Subcutaneous abdominal adipose tissue (tissue), 5 donors: ENCODE measurements at regions not wholly inside any gene's neighbourhood (a gene's known extent, or its start where the extent isn't known, plus 50 kb on each side); places are given as distances from the start of the nearest gene placed in this dataset.
"Not testable (repeated sequence)": the region's sequence is repeated elsewhere in the genome, so short reads cannot be mapped to it uniquely, and the experiment has no call there.

Experiments
- H3K27ac ChIP-seq: one replicate; pipeline ENCODE4 v1.7.0; 2013; ENCODE audit warnings: low read depth, mild to moderate bottlenecking, inconsistent platforms, low read length, moderate library complexity
- H3K27me3 ChIP-seq, 5 donors: one replicate each; pipeline ENCODE4 v1.7.0; 2013; ENCODE audit warnings: low read length in 5 of 5, inconsistent platforms in 1 of 5; ENCODE audit not compliant: control insufficient read depth in 5 of 5, insufficient read depth in 4 of 5
- H3K36me3 ChIP-seq, 5 donors: one replicate each; pipeline ENCODE4 v1.7.0; 2013; ENCODE audit warnings: low read length in 5 of 5; ENCODE audit not compliant: control insufficient read depth in 5 of 5, insufficient read depth in 5 of 5
- H3K4me1 ChIP-seq, 5 donors: one replicate each; pipeline ENCODE4 v1.7.0; 2013; ENCODE audit warnings: low read length in 5 of 5, mild to moderate bottlenecking in 3 of 5, moderate library complexity in 1 of 5; ENCODE audit not compliant: control insufficient read depth in 5 of 5, insufficient read depth in 5 of 5
- H3K4me3 ChIP-seq, 5 donors: one replicate each; pipeline ENCODE4 v1.7.0; 2013; ENCODE audit warnings: low read length in 5 of 5, low read depth in 1 of 5
- H3K9ac ChIP-seq, 5 donors: one replicate each; pipeline ENCODE4 v1.7.0; 2013; ENCODE audit warnings: low read length in 5 of 5, mild to moderate bottlenecking in 4 of 5, moderate library complexity in 3 of 5
- H3K9me3 ChIP-seq, 5 donors: one replicate each; pipeline ENCODE4 v1.7.0; 2013; ENCODE audit warnings: low read length in 5 of 5; ENCODE audit not compliant: control insufficient read depth in 5 of 5
- donor health status: healthy.
- donor health status: healthy.
- donor health status: healthy.
- donor health status: healthy.
- donor health status: healthy.

- H3K27ac ChIP-seq, result no peak overlapping the region
- H3K9me3 ChIP-seq, result no peaks in the 10 kb centered on the region
- H3K36me3 ChIP-seq, result no peaks in the 10 kb centered on the region
- peaks cover 0 to 3% (median 0%) of the 10 kb centered on the region in 5 donors for H3K27me3 ChIP-seq
- no peak overlapping the region for H3K9ac ChIP-seq
- no peak overlapping the region for H3K4me3 ChIP-seq
- no peaks in the 10 kb centered on the region for H3K4me1 ChIP-seq
Observed at GRCh38 chr3:127443581-127444375, 146.8 kb downstream of the TPRA1 start.

- Histone ChIP-seq H3K36me3 (no peaks in the 10 kb centered on the region), H3K4me1 (no peaks in the 10 kb centered on the region), H3K9me3 (no peaks in the 10 kb centered on the region), H3K4me3 (no peak overlapping the region), H3K9ac (no peak overlapping the region), H3K27me3 (peaks cover 0 to 2% (median 0%) of the 10 kb centered on the region in 5 donors), H3K27ac (no peak overlapping the region)
Observed at GRCh38 chr3:127442506-127442905, 148.0 kb downstream of the TPRA1 start.

GRCh38 chr3:127441764-127442163 lies 148.8 kb downstream of the TPRA1 start:
- Histone ChIP-seq H3K9ac (no peak overlapping the region), H3K4me3 (no peak overlapping the region)

GRCh38 chr3:127440384-127440783 lies 150.1 kb downstream of the TPRA1 start:
- Histone ChIP-seq H3K9me3 (no peaks in the 10 kb centered on the region), H3K27ac (no peak overlapping the region), H3K4me1 (no peaks in the 10 kb centered on the region), H3K27me3 (peaks cover 0 to 2% (median 0%) of the 10 kb centered on the region in 5 donors), H3K4me3 (no peak overlapping the region), H3K36me3 (no peaks in the 10 kb centered on the region), H3K9ac (no peak overlapping the region)

More at GRCh38 chr3:127441764-127442163, 148.8 kb downstream of the TPRA1 start:
- Histone ChIP-seq H3K4me1 (no peaks in the 10 kb centered on the region), H3K27ac (no peak overlapping the region), H3K27me3 (peaks cover 0 to 2% (median 0%) of the 10 kb centered on the region in 5 donors), H3K9me3 (no peaks in the 10 kb centered on the region), H3K36me3 (no peaks in the 10 kb centered on the region)

- no peak overlapping the region for H3K27ac ChIP-seq
- H3K4me3 ChIP-seq, result no peak overlapping the region
- no peaks in the 10 kb centered on the region for H3K4me1 ChIP-seq
- no peaks in the 10 kb centered on the region for H3K36me3 ChIP-seq
- H3K9me3 ChIP-seq, result no peaks in the 10 kb centered on the region
- H3K9ac ChIP-seq, result no peak overlapping the region
- H3K27me3 ChIP-seq, result peaks cover 0 to 2% (median 0%) of the 10 kb centered on the region in 5 donors
Observed at GRCh38 chr3:127439621-127440020, 150.9 kb downstream of the TPRA1 start.

GRCh38 chr3:127438951-127439350 lies 151.1 kb upstream of the PRR20G start:
- no peak overlapping the region for H3K27ac ChIP-seq
- no peaks in the 10 kb centered on the region for H3K4me1 ChIP-seq
- no peaks in the 10 kb centered on the region for H3K36me3 ChIP-seq
- no peaks in the 10 kb centered on the region for H3K9me3 ChIP-seq
- H3K4me3 ChIP-seq, result no peak overlapping the region
- no peak overlapping the region for H3K9ac ChIP-seq
- H3K27me3 ChIP-seq, result peaks cover 0 to 2% (median 0%) of the 10 kb centered on the region in 5 donors

- Histone ChIP-seq H3K27ac (no peak overlapping the region), H3K9me3 (no peaks in the 10 kb centered on the region), H3K27me3 (peaks cover 0 to 2% (median 0%) of the 10 kb centered on the region in 5 donors), H3K9ac (no peak overlapping the region), H3K4me1 (no peaks in the 10 kb centered on the region), H3K4me3 (no peak overlapping the region), H3K36me3 (no peaks in the 10 kb centered on the region)
Observed at GRCh38 chr3:127438371-127438770, 150.5 kb upstream of the PRR20G start.

- not testable (repeated sequence) for H3K36me3 ChIP-seq, H3K4me1 ChIP-seq, H3K9ac ChIP-seq, H3K27ac ChIP-seq, H3K9me3 ChIP-seq, H3K4me3 ChIP-seq
- peaks cover 0 to 11% (median 2%) of the 10 kb centered on the region in 5 donors for H3K27me3 ChIP-seq
Observed at GRCh38 chr3:127435299-127435698, 147.5 kb upstream of the PRR20G start.

- Histone ChIP-seq H3K4me3 (no peak overlapping the region), H3K27me3 (peaks cover 9 to 20% (median 20%) of the 10 kb centered on the region in 5 donors), H3K9ac (no peak overlapping the region), H3K9me3 (no peaks in the 10 kb centered on the region), H3K4me1 (peaks cover 0 to 6% (median 0%) of the 10 kb centered on the region in 5 donors), H3K27ac (no peak overlapping the region), H3K36me3 (no peaks in the 10 kb centered on the region)
Observed at GRCh38 chr3:127431066-127431465, 143.2 kb upstream of the PRR20G start.

- H3K9ac ChIP-seq, result no peak overlapping the region
- no peaks in the 10 kb centered on the region for H3K36me3 ChIP-seq
- no peak overlapping the region for H3K4me3 ChIP-seq
- H3K4me1 ChIP-seq, result peaks cover 0 to 6% (median 0%) of the 10 kb centered on the region in 5 donors
- H3K27me3 ChIP-seq, result peaks cover 10 to 38% (median 31%) of the 10 kb centered on the region in 5 donors
- no peaks in the 10 kb centered on the region for H3K9me3 ChIP-seq
- H3K27ac ChIP-seq, result no peak overlapping the region
Observed at GRCh38 chr3:127428344-127428997, 140.6 kb upstream of the PRR20G start.
